Astrocyte (in vitro differentiated cells and primary cell): ENCODE measurements at regions not wholly inside any gene's neighbourhood (a gene's known extent, or its start where the extent isn't known, plus 50 kb on each side); places are given as distances from the start of the nearest gene placed in this dataset.

Experiments
- DNase-seq: peaks from one replicate; pipeline ENCODE4 v3.0.0-alpha.2; 2010; ENCODE audit warnings: low read depth
- FAIRE-seq: peaks from 2 replicates; lab custom pipeline; 2011; peaks lifted over from hg19 to GRCh38; lab: Jason Lieb, UNC
- H2AFZ ChIP-seq: 2 replicates; pipeline ENCODE4 v1.6.0; 2012; ENCODE audit warnings: low read depth, low read length, inconsistent platforms
- H3K27ac ChIP-seq: 2 replicates; pipeline ENCODE4 v1.5.1; 2011; ENCODE audit warnings: low read depth, low read length, inconsistent platforms
- H3K27me3 ChIP-seq: 2 replicates; pipeline ENCODE4 v1.6.0; 2011; ENCODE audit warnings: low read length, inconsistent platforms; ENCODE audit not compliant: insufficient read depth
- H3K36me3 ChIP-seq: 2 replicates; pipeline ENCODE4 v1.5.1; 2011; ENCODE audit warnings: low read length, inconsistent platforms; ENCODE audit not compliant: insufficient read depth
- H3K4me1 ChIP-seq: 2 replicates; pipeline ENCODE4 v1.5.1; 2011; ENCODE audit warnings: low read length, inconsistent platforms; ENCODE audit not compliant: insufficient read depth
- H3K4me2 ChIP-seq: 2 replicates; pipeline ENCODE4 v1.6.0; 2012; ENCODE audit warnings: low read length, inconsistent platforms
- H3K4me3 ChIP-seq: 2 replicates; pipeline ENCODE4 v1.5.1; 2011; ENCODE audit warnings: low read depth, mild to moderate bottlenecking, low read length, inconsistent platforms; ENCODE audit not compliant: insufficient read depth
- H3K79me2 ChIP-seq: 2 replicates; pipeline ENCODE4 v1.6.0; 2012; ENCODE audit warnings: mild to moderate bottlenecking, low read length, inconsistent platforms; ENCODE audit not compliant: insufficient read depth
- H3K9ac ChIP-seq: 2 replicates; pipeline ENCODE4 v1.6.0; 2012; ENCODE audit warnings: mild to moderate bottlenecking, low read length, inconsistent platforms
- H3K9me3 ChIP-seq: 2 replicates; pipeline ENCODE4 v1.5.1; 2012; ENCODE audit warnings: low read depth, mild to moderate bottlenecking, low read length, inconsistent platforms; ENCODE audit not compliant: insufficient read depth
- H4K20me1 ChIP-seq: 2 replicates; pipeline ENCODE4 v1.6.0; 2012; ENCODE audit warnings: low read length, inconsistent platforms; ENCODE audit not compliant: insufficient read depth
- H3K27ac Mint-ChIP-seq: one replicate; pipeline ENCODE4 v1.8.0; 2021; ENCODE audit warnings: mild to moderate bottlenecking, mixed read lengths; ENCODE audit not compliant: unreplicated experiment
- H3K27me3 Mint-ChIP-seq: one replicate; pipeline ENCODE4 v1.8.0; 2021; ENCODE audit warnings: low read depth, mixed read lengths; ENCODE audit not compliant: unreplicated experiment
- H3K36me3 Mint-ChIP-seq: one replicate; pipeline ENCODE4 v1.8.0; 2021; ENCODE audit warnings: low read depth, mixed read lengths; ENCODE audit not compliant: unreplicated experiment
- H3K4me1 Mint-ChIP-seq: one replicate; pipeline ENCODE4 v1.8.0; 2021; ENCODE audit warnings: low read depth, mixed read lengths; ENCODE audit not compliant: unreplicated experiment
- H3K4me3 Mint-ChIP-seq: one replicate; pipeline ENCODE4 v1.8.0; 2021; ENCODE audit warnings: mild to moderate bottlenecking, moderate library complexity, mixed read lengths; ENCODE audit not compliant: unreplicated experiment
- H3K9me3 Mint-ChIP-seq: one replicate; pipeline ENCODE4 v1.8.0; 2021; ENCODE audit warnings: mild to moderate bottlenecking, mixed read lengths; ENCODE audit not compliant: unreplicated experiment
- CTCF ChIP-seq: IDR thresholded peaks from 2 replicates; pipeline ENCODE4 v1.5.1; 2011; ENCODE audit warnings: low read depth, mild to moderate bottlenecking, inconsistent platforms, low read length, moderate library complexity; ENCODE audit not compliant: insufficient read depth
- EZH2 ChIP-seq: IDR thresholded peaks from 2 replicates; pipeline ENCODE4 v1.6.1; 2012; ENCODE audit warnings: mild to moderate bottlenecking, low read length, inconsistent platforms; ENCODE audit not compliant: insufficient read depth

- H3K4me3 ChIP-seq = no peak overlapping the region
- H3K36me3 Mint-ChIP-seq = no peaks in the 10 kb centered on the region
- no peak overlapping the region for H3K9ac ChIP-seq
- H3K27me3 ChIP-seq = no peaks in the 10 kb centered on the region
- no peak for TF ChIP-seq CTCF
- no peak for TF ChIP-seq EZH2
- peaks cover 8% of the 10 kb centered on the region for H3K9me3 Mint-ChIP-seq
- no peaks in the 10 kb centered on the region for H3K4me1 Mint-ChIP-seq
- no peaks in the 10 kb centered on the region for H4K20me1 ChIP-seq
- no peak overlapping the region for H2AFZ ChIP-seq
- no peak overlapping the region for H3K27ac Mint-ChIP-seq
- no peak overlapping the region for H3K27ac ChIP-seq
- H3K4me1 ChIP-seq = no peaks in the 10 kb centered on the region
- H3K27me3 Mint-ChIP-seq = no peaks in the 10 kb centered on the region
- no peak overlapping the region for H3K4me3 Mint-ChIP-seq
- H3K4me2 ChIP-seq = no peak overlapping the region
- peaks cover 15% of the 10 kb centered on the region for H3K9me3 ChIP-seq
- no peaks in the 10 kb centered on the region for H3K79me2 ChIP-seq
- FAIRE-seq (no peak), DNase-seq (no peak)
- no peaks in the 10 kb centered on the region for H3K36me3 ChIP-seq
These were observed 491.8 kb downstream of the ZPLD1 start for GRCh38 chr3:102926618-102927017.

- Histone ChIP-seq H3K4me2 (no peak overlapping the region), H3K27me3 (no peaks in the 10 kb centered on the region), H3K9ac (no peak overlapping the region), H3K4me3 (no peak overlapping the region), H3K79me2 (no peaks in the 10 kb centered on the region), H2AFZ (no peak overlapping the region), H3K27ac (no peak overlapping the region), H3K9me3 (no peaks in the 10 kb centered on the region), H3K36me3 (no peaks in the 10 kb centered on the region), H4K20me1 (no peaks in the 10 kb centered on the region), H3K4me1 (no peaks in the 10 kb centered on the region)
- Mint-ChIP-seq H3K9me3 (no peaks in the 10 kb centered on the region), H3K36me3 (no peaks in the 10 kb centered on the region), H3K27me3 (no peaks in the 10 kb centered on the region), H3K27ac (no peak overlapping the region), H3K4me1 (no peaks in the 10 kb centered on the region), H3K4me3 (no peak overlapping the region)
- no peak for FAIRE-seq
- no peak for TF ChIP-seq EZH2
- no peak for TF ChIP-seq CTCF
- no peak for DNase-seq
These were observed 498.6 kb downstream of the ZPLD1 start for GRCh38 chr3:102933377-102933776.

GRCh38 chr3:102936511-102937045 lies 501.8 kb downstream of the ZPLD1 start:
- Histone ChIP-seq H3K4me3 (no peak overlapping the region), H3K4me2 (no peak overlapping the region), H3K9ac (no peak overlapping the region), H4K20me1 (no peaks in the 10 kb centered on the region), H3K36me3 (no peaks in the 10 kb centered on the region), H3K79me2 (no peaks in the 10 kb centered on the region), H3K9me3 (no peaks in the 10 kb centered on the region), H3K4me1 (no peaks in the 10 kb centered on the region), H3K27me3 (no peaks in the 10 kb centered on the region), H3K27ac (no peak overlapping the region), H2AFZ (no peak overlapping the region)
- no peak for TF ChIP-seq EZH2
- no peak for TF ChIP-seq CTCF
- H3K36me3 Mint-ChIP-seq = no peaks in the 10 kb centered on the region
- H3K9me3 Mint-ChIP-seq = no peaks in the 10 kb centered on the region
- DNase-seq (peak; percentile 73), FAIRE-seq (no peak)
- H3K27ac Mint-ChIP-seq = no peak overlapping the region
- no peak overlapping the region for H3K4me3 Mint-ChIP-seq
- H3K4me1 Mint-ChIP-seq = no peaks in the 10 kb centered on the region
- H3K27me3 Mint-ChIP-seq = no peaks in the 10 kb centered on the region
